SJSA1 (cell line): ENCODE measurements at regions not wholly inside any gene's neighbourhood (a gene's known extent, or its start where the extent isn't known, plus 50 kb on each side); places are given as distances from the start of the nearest gene placed in this dataset.

ENCODE experiments used
- DNase-seq, 2 experiments: peaks; one replicate each; pipeline ENCODE4 v3.0.0-alpha.2; 2015 to 2020; ENCODE audit warnings: low spot score in 2 of 2, low read depth in 1 of 2
- H3K27ac ChIP-seq: fragments of 250-450 bp; sonication (Bioruptor Pico); 2 replicates; pipeline ENCODE4 v1.5.1; 2020; ENCODE audit warnings: mild to moderate bottlenecking, moderate library complexity
- H3K27me3 ChIP-seq: fragments of 250-450 bp; sonication (Bioruptor Pico); replicated peaks from 2 replicates; pipeline ENCODE4 v1.5.1; 2020; ENCODE audit warnings: mild to moderate bottlenecking, moderate library complexity
- H3K36me3 ChIP-seq: fragments of 250-450 bp; sonication (Bioruptor Pico); 2 replicates; pipeline ENCODE4 v1.5.1; 2020; ENCODE audit warnings: mild to moderate bottlenecking
- H3K4me1 ChIP-seq: fragments of 250-450 bp; sonication (Bioruptor Pico); replicated peaks from 2 replicates; pipeline ENCODE4 v1.6.1; 2021; ENCODE audit warnings: mild to moderate bottlenecking
- H3K4me3 ChIP-seq: fragments of 250-450 bp; sonication (Bioruptor Pico); 2 replicates; pipeline ENCODE4 v1.5.1; 2020; ENCODE audit warnings: mild to moderate bottlenecking
- H3K9me3 ChIP-seq: fragments of 250-450 bp; sonication (Bioruptor Pico); replicated peaks from 2 replicates; pipeline ENCODE4 v1.5.1; 2020; ENCODE audit warnings: mild to moderate bottlenecking

GRCh38 chr6:2476376-2476775 is 231.0 kb upstream of the GMDS start:
- Histone ChIP-seq H3K27ac (no peak overlapping the region), H3K36me3 (no peaks in the 10 kb centered on the region), H3K4me3 (no peak overlapping the region), H3K27me3 (no peaks in the 10 kb centered on the region), H3K9me3 (no peaks in the 10 kb centered on the region), H3K4me1 (peaks cover 23% of the 10 kb centered on the region)
- DNase-seq, result peak; percentile 21 to 53

- no peaks in the 10 kb centered on the region for H3K27me3 ChIP-seq
- DNase-seq, result no peak
- no peaks in the 10 kb centered on the region for H3K36me3 ChIP-seq
- H3K4me1 ChIP-seq, result peaks cover 5% of the 10 kb centered on the region
- no peak overlapping the region for H3K27ac ChIP-seq
- H3K9me3 ChIP-seq, result no peaks in the 10 kb centered on the region
- H3K4me3 ChIP-seq, result no peak overlapping the region
Observed at GRCh38 chr6:2471472-2471871, 226.1 kb upstream of the GMDS start.

GRCh38 chr6:2469428-2469827 is 224.0 kb upstream of the GMDS start:
- Histone ChIP-seq H3K36me3 (no peaks in the 10 kb centered on the region), H3K4me1 (0 out of 2 replicates have a peak, but pooled peaks cover 3% of the 10 kb centered on the region), H3K27ac (no peak overlapping the region), H3K27me3 (no peaks in the 10 kb centered on the region), H3K9me3 (no peaks in the 10 kb centered on the region), H3K4me3 (no peak overlapping the region)
- DNase-seq, result no peak

GRCh38 chr6:2468601-2468955 is 223.2 kb upstream of the GMDS start:
- Histone ChIP-seq H3K4me3 (no peak overlapping the region), H3K9me3 (no peaks in the 10 kb centered on the region), H3K27me3 (no peaks in the 10 kb centered on the region), H3K27ac (no peak overlapping the region), H3K4me1 (0 out of 2 replicates have a peak, but pooled peaks cover 3% of the 10 kb centered on the region), H3K36me3 (no peaks in the 10 kb centered on the region)
- DNase-seq, result no peak

GRCh38 chr6:2467929-2468600 is 222.7 kb upstream of the GMDS start:
- H3K27ac ChIP-seq, result no peak overlapping the region
- no peak overlapping the region for H3K4me3 ChIP-seq
- H3K36me3 ChIP-seq, result no peaks in the 10 kb centered on the region
- DNase-seq, result no peak
- H3K27me3 ChIP-seq, result no peaks in the 10 kb centered on the region
- no peaks in the 10 kb centered on the region for H3K9me3 ChIP-seq
- 0 out of 2 replicates have a peak, but pooled peaks cover 3% of the 10 kb centered on the region for H3K4me1 ChIP-seq

GRCh38 chr6:2465336-2465735 is 219.9 kb upstream of the GMDS start:
- Histone ChIP-seq H3K27ac (no peak overlapping the region), H3K36me3 (no peaks in the 10 kb centered on the region), H3K9me3 (no peaks in the 10 kb centered on the region), H3K4me3 (no peak overlapping the region), H3K27me3 (no peaks in the 10 kb centered on the region), H3K4me1 (0 out of 2 replicates have a peak, but pooled peaks cover 3% of the 10 kb centered on the region)
- no peak for DNase-seq

DNA sequence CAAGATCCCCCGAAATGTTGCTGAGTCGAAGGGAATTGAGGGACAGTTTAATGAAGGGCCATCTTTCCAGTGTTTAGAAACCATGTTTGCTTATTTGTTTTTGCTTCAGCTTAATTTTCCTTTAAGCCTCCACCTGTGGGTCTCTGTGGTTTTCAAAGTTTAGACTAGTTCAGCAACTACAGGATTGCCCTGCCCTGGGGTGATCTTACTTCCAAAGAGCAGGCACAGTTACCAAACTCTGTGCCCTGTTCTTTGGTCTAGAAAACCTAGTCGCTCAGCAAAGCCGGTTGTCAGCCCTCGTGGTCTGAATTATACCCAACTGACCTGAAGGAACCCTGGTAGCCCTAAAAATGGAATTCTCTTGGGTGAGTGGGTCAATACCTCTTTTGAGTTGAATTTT is 219.2 kb upstream of the GMDS start:
- no peak for DNase-seq
- Histone ChIP-seq H3K27me3 (no peaks in the 10 kb centered on the region), H3K9me3 (no peaks in the 10 kb centered on the region), H3K4me1 (0 out of 2 replicates have a peak, but pooled peaks cover 3% of the 10 kb centered on the region), H3K36me3 (no peaks in the 10 kb centered on the region), H3K27ac (no peak overlapping the region), H3K4me3 (no peak overlapping the region)

DNA sequence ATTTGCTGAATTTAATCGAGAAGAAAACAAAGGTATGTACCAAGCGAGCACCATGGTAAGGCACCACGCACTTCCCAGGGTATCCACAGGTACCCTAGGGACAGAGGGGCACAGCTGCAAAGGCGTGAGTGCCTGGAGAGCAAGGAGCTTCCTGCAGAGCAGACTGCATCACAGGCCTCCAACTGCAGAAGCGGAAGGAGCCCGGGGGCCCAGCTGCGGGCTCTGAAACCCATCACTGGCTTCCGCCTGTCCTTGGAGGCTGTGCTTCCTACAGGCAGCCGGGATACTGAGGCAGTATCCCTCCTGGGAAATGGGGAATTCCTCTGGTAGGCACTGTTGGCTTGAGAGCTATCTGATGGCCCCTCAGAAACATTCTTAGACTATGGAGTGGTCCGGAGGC is 217.4 kb upstream of the GMDS start:
- Histone ChIP-seq H3K27me3 (no peaks in the 10 kb centered on the region), H3K4me3 (no peak overlapping the region), H3K27ac (no peak overlapping the region), H3K4me1 (no peaks in the 10 kb centered on the region), H3K9me3 (no peaks in the 10 kb centered on the region), H3K36me3 (no peaks in the 10 kb centered on the region)
- no peak for DNase-seq

DNA sequence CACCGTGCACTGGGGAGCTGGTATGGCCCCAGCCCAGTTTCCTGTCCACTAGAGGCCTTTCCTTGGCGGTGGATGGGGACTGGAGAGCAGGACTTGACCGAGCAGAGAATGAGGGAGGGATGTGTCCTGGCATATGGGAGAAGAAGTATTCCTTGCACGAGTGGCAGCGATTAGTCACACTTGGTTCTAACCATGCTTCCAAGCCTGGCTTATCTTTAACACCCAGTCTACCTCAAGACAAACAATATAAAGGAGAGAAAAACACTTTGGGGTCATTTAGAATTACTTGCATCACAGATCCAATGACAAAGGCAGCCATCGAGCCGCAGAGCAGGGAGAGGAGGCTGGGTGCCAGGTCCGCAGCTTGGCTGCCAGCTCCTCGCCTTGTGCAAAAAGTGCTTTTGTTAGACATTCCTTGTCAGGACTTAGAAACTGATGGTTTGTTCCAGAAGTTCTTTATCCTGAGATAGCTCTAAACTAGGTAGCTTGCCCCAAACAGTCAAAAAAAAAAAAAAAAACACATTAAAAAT is 214.9 kb upstream of the GMDS start:
- H3K4me1 ChIP-seq, result no peaks in the 10 kb centered on the region
- H3K27me3 ChIP-seq, result no peaks in the 10 kb centered on the region
- no peak for DNase-seq
- no peak overlapping the region for H3K4me3 ChIP-seq
- H3K27ac ChIP-seq, result no peak overlapping the region
- H3K9me3 ChIP-seq, result no peaks in the 10 kb centered on the region
- no peaks in the 10 kb centered on the region for H3K36me3 ChIP-seq

GRCh38 chr6:2454180-2454579 is 208.8 kb upstream of the GMDS start:
- no peak overlapping the region for H3K4me3 ChIP-seq
- H3K4me1 ChIP-seq, result 0 out of 2 replicates have a peak, but pooled peaks cover 1% of the 10 kb centered on the region
- DNase-seq, result no peak
- H3K27ac ChIP-seq, result no peak overlapping the region
- H3K27me3 ChIP-seq, result no peaks in the 10 kb centered on the region
- H3K36me3 ChIP-seq, result no peaks in the 10 kb centered on the region
- H3K9me3 ChIP-seq, result no peaks in the 10 kb centered on the region

DNA sequence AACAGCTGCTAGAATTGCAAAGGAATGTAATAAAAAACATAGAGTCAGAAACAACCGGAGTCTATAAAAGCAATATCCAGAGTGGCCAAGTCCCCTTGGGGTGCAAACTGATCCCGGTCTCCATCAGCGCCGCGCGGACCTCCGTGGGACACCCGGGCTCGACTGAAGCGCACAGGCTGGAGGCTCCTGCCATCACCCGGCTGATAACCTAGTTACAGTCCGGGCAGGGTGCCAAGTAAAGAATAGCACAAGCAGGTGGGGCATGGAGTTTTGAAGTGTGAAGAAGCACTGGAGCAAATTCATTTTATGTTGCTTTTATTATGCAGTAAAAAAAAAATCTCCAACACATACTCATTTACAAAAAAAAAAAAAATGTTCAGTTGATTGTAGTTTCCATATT is 205.1 kb upstream of the GMDS start:
- no peaks in the 10 kb centered on the region for H3K27me3 ChIP-seq
- H3K27ac ChIP-seq, result no peak overlapping the region
- no peak for DNase-seq
- peaks cover 9% of the 10 kb centered on the region; the same call in 1 of the 2 replicates for H3K4me1 ChIP-seq
- no peaks in the 10 kb centered on the region for H3K36me3 ChIP-seq
- H3K9me3 ChIP-seq, result no peaks in the 10 kb centered on the region
- no peak overlapping the region for H3K4me3 ChIP-seq

DNA sequence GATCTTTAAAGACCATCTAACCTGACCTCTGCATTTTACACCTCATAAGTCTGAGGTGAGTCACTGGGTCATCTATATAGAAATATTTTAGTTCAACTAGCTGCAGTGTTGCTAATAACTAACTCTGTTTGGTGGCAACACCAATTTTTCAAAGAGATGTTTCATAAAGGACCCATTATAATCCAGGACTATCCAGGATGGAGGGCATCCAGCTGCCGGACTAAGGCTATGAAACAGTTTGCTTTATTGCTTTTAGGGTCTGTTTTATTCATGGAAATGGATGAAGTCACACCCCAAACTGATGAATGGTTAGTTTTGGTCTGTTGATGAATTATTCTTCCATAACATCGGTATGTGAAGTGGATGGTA is 204.2 kb upstream of the GMDS start:
- H3K36me3 ChIP-seq, result no peaks in the 10 kb centered on the region

DNA sequence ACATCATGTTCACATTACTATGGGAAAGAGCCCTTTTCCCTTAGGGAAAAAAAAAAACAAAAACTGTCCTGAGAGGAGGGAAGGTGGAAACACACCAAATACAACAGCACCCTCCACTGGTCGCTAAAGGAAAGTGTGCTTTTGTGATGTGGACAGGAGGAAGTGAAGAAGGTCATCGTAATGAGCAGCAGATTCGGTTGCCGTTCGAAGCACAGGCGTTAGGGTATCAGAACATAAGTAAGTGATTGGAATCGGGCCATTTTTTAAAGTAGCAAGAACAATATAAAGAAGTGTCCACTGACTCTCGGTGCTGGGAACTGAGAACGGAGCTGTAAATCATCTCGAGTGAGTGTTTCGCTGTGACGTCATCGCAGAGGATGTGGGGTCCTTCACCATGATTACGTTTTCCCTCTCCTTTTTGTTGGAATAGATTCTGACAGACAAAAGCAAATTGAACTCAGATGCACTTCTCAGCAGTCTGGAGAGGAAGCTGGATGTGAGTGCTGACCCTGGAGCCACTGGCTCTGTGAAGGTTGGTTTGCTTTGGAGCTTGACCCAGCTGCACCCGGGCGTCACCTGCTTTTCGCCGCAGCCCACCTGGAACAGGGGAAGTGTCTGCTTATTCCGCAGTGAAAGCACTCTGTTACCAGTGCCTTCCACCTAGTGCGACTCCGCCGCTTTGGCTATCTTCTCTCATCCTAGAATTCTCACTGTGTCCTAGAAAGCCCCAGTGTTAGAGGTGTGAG is 203.6 kb upstream of the GMDS start:
- peak; percentile 70 to 81 for DNase-seq
- peak overlapping the region; percentile 34 for H3K4me3 ChIP-seq
- H3K36me3 ChIP-seq, result no peaks in the 10 kb centered on the region
- H3K4me1 ChIP-seq, result peaks cover 9% of the 10 kb centered on the region; the same call in 1 of the 2 replicates
- peak overlapping the region; percentile 57 for H3K27ac ChIP-seq
- no peaks in the 10 kb centered on the region for H3K27me3 ChIP-seq
- H3K9me3 ChIP-seq, result no peaks in the 10 kb centered on the region

More for the DNA sequence above, 204.2 kb upstream of the GMDS start:
- H3K27ac ChIP-seq, result no peak overlapping the region
- H3K4me1 ChIP-seq, result peaks cover 9% of the 10 kb centered on the region; the same call in 1 of the 2 replicates
- H3K27me3 ChIP-seq, result no peaks in the 10 kb centered on the region
- no peak overlapping the region for H3K4me3 ChIP-seq
- H3K9me3 ChIP-seq, result no peaks in the 10 kb centered on the region
- DNase-seq, result no peak

DNA sequence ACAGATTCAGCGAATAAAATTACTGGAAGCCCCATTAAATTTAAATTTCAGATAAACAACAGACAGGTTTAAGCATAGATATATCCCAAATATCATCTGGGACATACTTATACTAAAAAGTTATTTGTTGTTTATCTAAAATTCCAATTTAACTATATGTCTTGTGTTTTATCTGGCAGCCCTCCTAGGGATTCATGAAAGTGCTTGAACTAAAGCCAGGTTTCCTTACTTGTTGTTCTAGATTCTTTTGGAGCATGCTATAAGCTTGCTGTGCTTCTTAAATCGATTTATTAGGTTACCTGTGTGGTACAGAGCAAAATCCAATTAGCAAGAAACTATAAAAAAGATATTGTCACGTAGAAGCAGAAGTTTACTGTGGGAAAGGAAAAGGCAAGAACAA is 202.5 kb upstream of the GMDS start:
- Histone ChIP-seq H3K9me3 (no peaks in the 10 kb centered on the region), H3K27ac (no peak overlapping the region), H3K27me3 (no peaks in the 10 kb centered on the region), H3K4me3 (no peak overlapping the region), H3K4me1 (peaks cover 9% of the 10 kb centered on the region; the same call in 1 of the 2 replicates), H3K36me3 (no peaks in the 10 kb centered on the region)
- no peak for DNase-seq
